ENCODE measurements at regions not wholly inside any gene's neighbourhood (a gene's known extent, or its start where the extent isn't known, plus 50 kb on each side); places are given as distances from the start of the nearest gene placed in this dataset.

GRCh38 chr5:142255831-142256230 lies 69.0 kb downstream of the SPRY4 start:
- no peak for TF ChIP-seq CTCF (IDR thresholded peaks at IDR 0.05)
- no peak for TF ChIP-seq POLR2A (IDR thresholded peaks at IDR 0.05)

Measured in adrenal gland (tissue), 5 donors.